A673 (cell line): ENCODE measurements at regions not wholly inside any gene's neighbourhood (a gene's known extent, or its start where the extent isn't known, plus 50 kb on each side); places are given as distances from the start of the nearest gene placed in this dataset.

Experiments
- EZH2 ChIP-seq: fragments of 200-600 bp; sonication (generic); IDR thresholded peaks from 2 replicates; pipeline ENCODE4 v1.6.1; 2017; ENCODE audit warnings: borderline replicate concordance, low read depth, mild to moderate bottlenecking, mixed read lengths, antibody characterized with exemption, low read length; ENCODE audit not compliant: poor library complexity, severe bottlenecking
- TF ChIP-seq, protein P1 (sequence below): fragments of 300-800, 200-600 bp; sonication (generic); conservative IDR thresholded peaks from 2 replicates; pipeline ENCODE4 v1.5.1; 2017; ENCODE audit warnings: low read depth, mild to moderate bottlenecking, antibody characterized with exemption, low read length, moderate library complexity, mixed read lengths

DNA sequence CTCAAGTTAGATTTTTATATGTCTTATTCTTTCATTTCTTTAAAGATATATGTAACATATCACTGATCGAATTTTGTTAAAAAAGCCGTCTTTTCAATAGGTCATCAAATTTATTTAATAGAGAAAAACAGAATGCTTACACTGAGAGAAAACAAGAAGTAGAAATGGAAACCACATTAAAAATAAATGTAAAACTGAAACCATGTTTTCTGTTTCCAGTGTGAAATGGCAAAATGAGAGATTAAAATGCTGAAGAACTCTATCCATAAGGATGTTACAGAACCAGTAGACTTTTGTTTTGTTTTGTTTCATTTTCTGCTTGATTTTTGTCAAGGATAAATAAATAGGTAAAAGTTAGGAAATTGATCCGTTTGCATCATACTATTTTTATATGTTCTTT is 210.1 kb downstream of the PRDM9 start:
- no peak for TF ChIP-seq EZH2
- TF ChIP-seq, protein P1, sequence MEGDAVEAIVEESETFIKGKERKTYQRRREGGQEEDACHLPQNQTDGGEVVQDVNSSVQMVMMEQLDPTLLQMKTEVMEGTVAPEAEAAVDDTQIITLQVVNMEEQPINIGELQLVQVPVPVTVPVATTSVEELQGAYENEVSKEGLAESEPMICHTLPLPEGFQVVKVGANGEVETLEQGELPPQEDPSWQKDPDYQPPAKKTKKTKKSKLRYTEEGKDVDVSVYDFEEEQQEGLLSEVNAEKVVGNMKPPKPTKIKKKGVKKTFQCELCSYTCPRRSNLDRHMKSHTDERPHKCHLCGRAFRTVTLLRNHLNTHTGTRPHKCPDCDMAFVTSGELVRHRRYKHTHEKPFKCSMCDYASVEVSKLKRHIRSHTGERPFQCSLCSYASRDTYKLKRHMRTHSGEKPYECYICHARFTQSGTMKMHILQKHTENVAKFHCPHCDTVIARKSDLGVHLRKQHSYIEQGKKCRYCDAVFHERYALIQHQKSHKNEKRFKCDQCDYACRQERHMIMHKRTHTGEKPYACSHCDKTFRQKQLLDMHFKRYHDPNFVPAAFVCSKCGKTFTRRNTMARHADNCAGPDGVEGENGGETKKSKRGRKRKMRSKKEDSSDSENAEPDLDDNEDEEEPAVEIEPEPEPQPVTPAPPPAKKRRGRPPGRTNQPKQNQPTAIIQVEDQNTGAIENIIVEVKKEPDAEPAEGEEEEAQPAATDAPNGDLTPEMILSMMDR: no peak
